ENCODE measurements at regions not wholly inside any gene's neighbourhood (a gene's known extent, or its start where the extent isn't known, plus 50 kb on each side); places are given as distances from the start of the nearest gene placed in this dataset.

- TF ChIP-seq POLR2A (IDR thresholded peaks at IDR 0.05; ENCODE audit: extremely low read depth, insufficient read length) (no peak), CTCF (IDR thresholded peaks at IDR 0.05; ENCODE audit: low read depth, low read length) (no peak), MYC (IDR thresholded peaks at IDR 0.05; ENCODE audit: low read depth, low read length) (no peak), MAX (IDR thresholded peaks at IDR 0.05; ENCODE audit: low read depth, low read length) (no peak)
- no peak overlapping the region for H3K4me3 ChIP-seq (ENCODE audit: low read depth, low read length)
- no peak for DNase-seq (ENCODE audit: low read depth)
These were observed 483.4 kb downstream of the FRK start for GRCh38 chr6:115577270-115577669.

GRCh38 chr6:115575285-115575684, 485.4 kb downstream of the FRK start:
- TF ChIP-seq CTCF (IDR thresholded peaks at IDR 0.05; ENCODE audit: low read depth, low read length) (no peak), MYC (IDR thresholded peaks at IDR 0.05; ENCODE audit: low read depth, low read length) (no peak), POLR2A (IDR thresholded peaks at IDR 0.05; ENCODE audit: extremely low read depth, insufficient read length) (no peak)
- no peak for DNase-seq (ENCODE audit: low read depth)
- no peak overlapping the region for H3K4me3 ChIP-seq (ENCODE audit: low read depth, low read length)

GRCh38 chr6:115573861-115574260, 486.8 kb downstream of the FRK start:
- TF ChIP-seq CTCF (IDR thresholded peaks at IDR 0.05; ENCODE audit: low read depth, low read length) (no peak), POLR2A (IDR thresholded peaks at IDR 0.05; ENCODE audit: extremely low read depth, insufficient read length) (no peak)
- DNase-seq (ENCODE audit: low read depth) = no peak
- H3K4me3 ChIP-seq (ENCODE audit: low read depth, low read length) = no peak overlapping the region

GRCh38 chr6:115570331-115570730, 490.4 kb downstream of the FRK start:
- DNase-seq (ENCODE audit: low read depth) = no peak
- TF ChIP-seq CTCF (IDR thresholded peaks at IDR 0.05; ENCODE audit: low read depth, low read length) (no peak), POLR2A (IDR thresholded peaks at IDR 0.05; ENCODE audit: extremely low read depth, insufficient read length) (no peak), MYC (IDR thresholded peaks at IDR 0.05; ENCODE audit: low read depth, low read length) (no peak), MAX (IDR thresholded peaks at IDR 0.05; ENCODE audit: low read depth, low read length) (no peak)
- no peak overlapping the region for H3K4me3 ChIP-seq (ENCODE audit: low read depth, low read length)

GRCh38 chr6:115554060-115554459, 506.6 kb downstream of the FRK start:
- no peak for DNase-seq (ENCODE audit: low read depth)
- no peak overlapping the region for H3K4me3 ChIP-seq (ENCODE audit: low read depth, low read length)
- TF ChIP-seq MYC (IDR thresholded peaks at IDR 0.05; ENCODE audit: low read depth, low read length) (no peak), MAX (IDR thresholded peaks at IDR 0.05; ENCODE audit: low read depth, low read length) (no peak), CTCF (IDR thresholded peaks at IDR 0.05; ENCODE audit: low read depth, low read length) (no peak), POLR2A (IDR thresholded peaks at IDR 0.05; ENCODE audit: extremely low read depth, insufficient read length) (no peak)

GRCh38 chr6:115551527-115551926, 509.2 kb downstream of the FRK start:
- TF ChIP-seq MAX (IDR thresholded peaks at IDR 0.05; ENCODE audit: low read depth, low read length) (no peak), CTCF (IDR thresholded peaks at IDR 0.05; ENCODE audit: low read depth, low read length) (no peak), POLR2A (IDR thresholded peaks at IDR 0.05; ENCODE audit: extremely low read depth, insufficient read length) (no peak), MYC (IDR thresholded peaks at IDR 0.05; ENCODE audit: low read depth, low read length) (no peak)
- DNase-seq (ENCODE audit: low read depth) = no peak
- H3K4me3 ChIP-seq (ENCODE audit: low read depth, low read length) = no peak overlapping the region

Data from NB4 (cell line).